ENCODE measurements at regions not wholly inside any gene's neighbourhood (a gene's known extent, or its start where the extent isn't known, plus 50 kb on each side); places are given as distances from the start of the nearest gene placed in this dataset.
A peak's percentile ranks its signal among the peaks of the same experiment; 100 is the strongest.

- no peak for DNase-seq (ENCODE audit: low spot score)
- Mint-ChIP-seq H3K27ac (ENCODE audit: unreplicated experiment) (no peak overlapping the region), H3K36me3 (ENCODE audit: low read depth, unreplicated experiment) (no peaks in the 10 kb centered on the region), H3K27me3 (ENCODE audit: unreplicated experiment) (no peaks in the 10 kb centered on the region), H3K4me3 (ENCODE audit: unreplicated experiment) (no peak overlapping the region), H3K4me1 (ENCODE audit: unreplicated experiment) (no peaks in the 10 kb centered on the region), H3K9me3 (ENCODE audit: unreplicated experiment) (no peaks in the 10 kb centered on the region)
- no peak for TF ChIP-seq CTCF (IDR thresholded peaks at IDR 0.05; ENCODE audit: unreplicated experiment)
These were observed 526.0 kb downstream of the EPM2A start for GRCh38 chr6:145209272-145209671.

- no peaks in the 10 kb centered on the region for H3K9me3 Mint-ChIP-seq (ENCODE audit: unreplicated experiment)
- H3K4me3 Mint-ChIP-seq (ENCODE audit: unreplicated experiment), result no peak overlapping the region
- no peak for DNase-seq (ENCODE audit: low spot score)
- no peak for TF ChIP-seq CTCF (IDR thresholded peaks at IDR 0.05; ENCODE audit: unreplicated experiment)
- H3K27ac Mint-ChIP-seq (ENCODE audit: unreplicated experiment), result no peak overlapping the region
- no peaks in the 10 kb centered on the region for H3K36me3 Mint-ChIP-seq (ENCODE audit: low read depth, unreplicated experiment)
- H3K4me1 Mint-ChIP-seq (ENCODE audit: unreplicated experiment), result no peaks in the 10 kb centered on the region
- no peaks in the 10 kb centered on the region for H3K27me3 Mint-ChIP-seq (ENCODE audit: unreplicated experiment)
These were observed 522.5 kb downstream of the EPM2A start for GRCh38 chr6:145212813-145213212.

- H3K4me1 Mint-ChIP-seq (ENCODE audit: unreplicated experiment), result no peaks in the 10 kb centered on the region
- no peak for TF ChIP-seq CTCF (IDR thresholded peaks at IDR 0.05; ENCODE audit: unreplicated experiment)
- no peaks in the 10 kb centered on the region for H3K36me3 Mint-ChIP-seq (ENCODE audit: low read depth, unreplicated experiment)
- H3K27me3 Mint-ChIP-seq (ENCODE audit: unreplicated experiment), result no peaks in the 10 kb centered on the region
- no peaks in the 10 kb centered on the region for H3K9me3 Mint-ChIP-seq (ENCODE audit: unreplicated experiment)
- no peak overlapping the region for H3K4me3 Mint-ChIP-seq (ENCODE audit: unreplicated experiment)
- H3K27ac Mint-ChIP-seq (ENCODE audit: unreplicated experiment), result no peak overlapping the region
- DNase-seq (ENCODE audit: low spot score), result no peak
These were observed 521.7 kb downstream of the EPM2A start for GRCh38 chr6:145213614-145214013.

- Mint-ChIP-seq H3K36me3 (ENCODE audit: low read depth, unreplicated experiment) (no peaks in the 10 kb centered on the region), H3K27ac (ENCODE audit: unreplicated experiment) (no peak overlapping the region), H3K4me3 (ENCODE audit: unreplicated experiment) (no peak overlapping the region), H3K4me1 (ENCODE audit: unreplicated experiment) (no peaks in the 10 kb centered on the region), H3K9me3 (ENCODE audit: unreplicated experiment) (no peaks in the 10 kb centered on the region), H3K27me3 (ENCODE audit: unreplicated experiment) (no peaks in the 10 kb centered on the region)
- TF ChIP-seq CTCF (IDR thresholded peaks at IDR 0.05; ENCODE audit: unreplicated experiment), result peak; percentile 87
- peak; percentile 7 for DNase-seq (ENCODE audit: low spot score)
These were observed 520.8 kb downstream of the EPM2A start for GRCh38 chr6:145214570-145214969.

GRCh38 chr6:145224450-145224849 is 510.9 kb downstream of the EPM2A start:
- H3K9me3 Mint-ChIP-seq (ENCODE audit: unreplicated experiment), result no peaks in the 10 kb centered on the region
- no peaks in the 10 kb centered on the region for H3K36me3 Mint-ChIP-seq (ENCODE audit: low read depth, unreplicated experiment)
- no peaks in the 10 kb centered on the region for H3K27me3 Mint-ChIP-seq (ENCODE audit: unreplicated experiment)
- peaks cover 2% of the 10 kb centered on the region for H3K4me1 Mint-ChIP-seq (ENCODE audit: unreplicated experiment)
- no peak overlapping the region for H3K4me3 Mint-ChIP-seq (ENCODE audit: unreplicated experiment)
- no peak overlapping the region for H3K27ac Mint-ChIP-seq (ENCODE audit: unreplicated experiment)
- DNase-seq (ENCODE audit: low spot score), result no peak
- no peak for TF ChIP-seq CTCF (IDR thresholded peaks at IDR 0.05; ENCODE audit: unreplicated experiment)

Measured in endothelial cell (in vitro differentiated cells).